ENCODE measurements at regions not wholly inside any gene's neighbourhood (a gene's known extent, or its start where the extent isn't known, plus 50 kb on each side); places are given as distances from the start of the nearest gene placed in this dataset.

DNA sequence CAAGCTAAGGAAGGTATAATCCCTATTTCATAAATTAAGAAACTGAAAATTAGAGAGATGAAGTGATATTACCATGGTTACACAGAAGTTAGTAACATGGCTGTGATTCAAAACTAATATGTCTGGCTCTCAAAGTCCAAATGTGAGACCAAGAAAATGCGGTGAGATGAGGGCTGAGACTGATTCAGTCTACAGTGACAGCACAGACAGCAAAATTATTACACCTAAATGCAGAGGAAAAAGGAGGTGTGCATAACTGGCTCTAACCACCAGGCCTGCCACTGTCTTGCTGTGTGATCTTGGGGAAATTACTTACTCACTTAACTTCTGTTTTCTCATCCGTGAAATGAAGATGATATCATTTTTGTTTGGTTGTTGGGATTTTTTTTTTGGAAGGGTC lies 270.0 kb upstream of the SOX9 start:
- Histone ChIP-seq H2BK15ac (ENCODE audit: low read depth, low read length) (no peak overlapping the region), H2BK20ac (ENCODE audit: low read depth, low read length) (no peak overlapping the region)

More for the DNA sequence above, 270.0 kb upstream of the SOX9 start:
- no peak overlapping the region for H3K4me3 ChIP-seq (ENCODE audit: insufficient read depth, low read depth, low read length)
- ATAC-seq (ENCODE audit: low read depth) (no peak), DNase-seq (no peak)
- no peak overlapping the region for H2AK9ac ChIP-seq (replicated peaks; ENCODE audit: low read depth, low read length, poor library complexity)
- H3K36me3 ChIP-seq (ENCODE audit: control insufficient read depth, insufficient read depth, low read length) = no peaks in the 10 kb centered on the region
- no peaks in the 10 kb centered on the region for H3K4me1 ChIP-seq (ENCODE audit: control insufficient read depth, insufficient read depth, low read length)
- H4K91ac ChIP-seq (ENCODE audit: insufficient read depth, low read depth, low read length) = no peak overlapping the region
- no peak overlapping the region for H2AK5ac ChIP-seq (ENCODE audit: low read depth, low read length)
- H3K27ac ChIP-seq (ENCODE audit: insufficient read depth, low read length) = no peak overlapping the region
- ChIA-PET POLR2A (ENCODE audit: unreplicated experiment) (no interaction called here), CTCF (no interaction called here)
- in situ Hi-C loops (cut with MboI; ENCODE audit: low sequenced_read_pairs) (no loop called here), dilution Hi-C loops (cut with HindIII; ENCODE audit: low sequenced_read_pairs, unreplicated experiment) (no loop called here), intact Hi-C loops (cut with micrococcal nuclease) (no loop called here)
- no peak for TF ChIP-seq POLR2A (IDR thresholded peaks at IDR 0.05; ENCODE audit: low read depth, low read length)
- TF ChIP-seq MAZ (IDR thresholded peaks at IDR 0.05; ENCODE audit: borderline replicate concordance, low read depth, low read length) = no peak
- TF ChIP-seq RAD21 (IDR thresholded peaks at IDR 0.05; ENCODE audit: low read length) = no peak
- TF ChIP-seq RFX5 (IDR thresholded peaks at IDR 0.05; ENCODE audit: low read depth, low read length) = no peak
- TF ChIP-seq CHD1 (IDR thresholded peaks at IDR 0.05; ENCODE audit: low read depth, low read length) = no peak
- TF ChIP-seq MAFK (IDR thresholded peaks at IDR 0.05; ENCODE audit: low read depth, low read length) = no peak
- TF ChIP-seq RCOR1 (IDR thresholded peaks at IDR 0.05; ENCODE audit: insufficient replicate concordance, low read length) = no peak
- TF ChIP-seq, protein P1, sequence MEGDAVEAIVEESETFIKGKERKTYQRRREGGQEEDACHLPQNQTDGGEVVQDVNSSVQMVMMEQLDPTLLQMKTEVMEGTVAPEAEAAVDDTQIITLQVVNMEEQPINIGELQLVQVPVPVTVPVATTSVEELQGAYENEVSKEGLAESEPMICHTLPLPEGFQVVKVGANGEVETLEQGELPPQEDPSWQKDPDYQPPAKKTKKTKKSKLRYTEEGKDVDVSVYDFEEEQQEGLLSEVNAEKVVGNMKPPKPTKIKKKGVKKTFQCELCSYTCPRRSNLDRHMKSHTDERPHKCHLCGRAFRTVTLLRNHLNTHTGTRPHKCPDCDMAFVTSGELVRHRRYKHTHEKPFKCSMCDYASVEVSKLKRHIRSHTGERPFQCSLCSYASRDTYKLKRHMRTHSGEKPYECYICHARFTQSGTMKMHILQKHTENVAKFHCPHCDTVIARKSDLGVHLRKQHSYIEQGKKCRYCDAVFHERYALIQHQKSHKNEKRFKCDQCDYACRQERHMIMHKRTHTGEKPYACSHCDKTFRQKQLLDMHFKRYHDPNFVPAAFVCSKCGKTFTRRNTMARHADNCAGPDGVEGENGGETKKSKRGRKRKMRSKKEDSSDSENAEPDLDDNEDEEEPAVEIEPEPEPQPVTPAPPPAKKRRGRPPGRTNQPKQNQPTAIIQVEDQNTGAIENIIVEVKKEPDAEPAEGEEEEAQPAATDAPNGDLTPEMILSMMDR (conservative IDR thresholded peaks at IDR 0.05; ENCODE audit: low read depth, low read length) = no peak
- no peak for TF ChIP-seq FOS (IDR thresholded peaks at IDR 0.05; ENCODE audit: low read depth, low read length)
- no peak overlapping the region for H3K4ac ChIP-seq (ENCODE audit: low read depth, low read length)
- no peak overlapping the region for H3K23ac ChIP-seq (ENCODE audit: low read depth, low read length)
- H3K56ac ChIP-seq (ENCODE audit: extremely low read depth, insufficient read depth, low read length) = no peak overlapping the region
- H2BK5ac ChIP-seq (ENCODE audit: low read depth, low read length, poor library complexity, severe bottlenecking) = no peak overlapping the region
- H3K4me2 ChIP-seq (ENCODE audit: low read depth, low read length) = no peak overlapping the region
- no peak overlapping the region for H2BK120ac ChIP-seq (ENCODE audit: low read depth, low read length)
- H3K27me3 ChIP-seq (ENCODE audit: control insufficient read depth, insufficient read depth, low read length) = no peaks in the 10 kb centered on the region
- no peaks in the 10 kb centered on the region for H3K9me3 ChIP-seq (ENCODE audit: control insufficient read depth, insufficient read depth, low read length)
- no peak overlapping the region for H3K9ac ChIP-seq (ENCODE audit: low read depth, low read length)
- H3K9me1 ChIP-seq (ENCODE audit: insufficient read depth, low read length) = no peaks in the 10 kb centered on the region
- no peak overlapping the region for H2AFZ ChIP-seq (replicated peaks; ENCODE audit: low read length, poor library complexity)
- H4K20me1 ChIP-seq (ENCODE audit: insufficient read depth, low read length) = no peaks in the 10 kb centered on the region
- no peak overlapping the region for H3K18ac ChIP-seq (ENCODE audit: low read depth, low read length)
- no peaks in the 10 kb centered on the region for H3K79me1 ChIP-seq (ENCODE audit: low read depth in 1 of 2, low read length in 2 of 2)
- WGBS, 2 experiments (ENCODE audit: extremely low coverage in 2 of 2, insufficient read length in 1 of 2) = no CpG with 5 or more reads among the region's 2 CpGs
- H4K5ac ChIP-seq (ENCODE audit: low read depth, low read length) = no peak overlapping the region
- H4K8ac ChIP-seq (ENCODE audit: low read depth in 2 of 2, low read length in 2 of 2) = no peak overlapping the region
- H3K14ac ChIP-seq (replicated peaks; ENCODE audit: low read depth, low read length) = no peak overlapping the region
- BruUV-seq (replicated peaks) = no TSS peak

Measured in IMR-90 (cell line).